HFF-Myc (cell line): ENCODE measurements at regions not wholly inside any gene's neighbourhood (a gene's known extent, or its start where the extent isn't known, plus 50 kb on each side); places are given as distances from the start of the nearest gene placed in this dataset.

ENCODE experiments used
- DNase-seq: peaks from one replicate; pipeline ENCODE4 v3.0.0-alpha.2; 2011; ENCODE audit warnings: low read depth; ENCODE audit errors: extremely low read depth
- H3K4me3 ChIP-seq: replicated peaks from 2 replicates; pipeline ENCODE4 v1.5.1; 2011; ENCODE audit warnings: low read depth, mild to moderate bottlenecking, control low read depth, low read length
- CTCF ChIP-seq: IDR thresholded peaks from 2 replicates; pipeline ENCODE4 v1.5.1; 2012; ENCODE audit warnings: mild to moderate bottlenecking, low read depth, low read length, control low read depth; ENCODE audit errors: missing control alignments

GRCh38 chr15:98439523-98439942 lies 208.8 kb upstream of the IGF1R start:
- no peak overlapping the region for H3K4me3 ChIP-seq
- no peak for DNase-seq
- no peak for TF ChIP-seq CTCF

GRCh38 chr15:98440917-98441316 lies 207.4 kb upstream of the IGF1R start:
- TF ChIP-seq CTCF: no peak
- DNase-seq: no peak
- no peak overlapping the region for H3K4me3 ChIP-seq

- no peak overlapping the region for H3K4me3 ChIP-seq
- no peak for TF ChIP-seq CTCF
- DNase-seq: no peak
Measured at GRCh38 chr15:98441599-98441998, 206.7 kb upstream of the IGF1R start.

- H3K4me3 ChIP-seq: no peak overlapping the region
- peak; percentile 88 for TF ChIP-seq CTCF
- peak; percentile 63 for DNase-seq
Measured at GRCh38 chr15:98442379-98442833, 205.9 kb upstream of the IGF1R start.

- no peak overlapping the region for H3K4me3 ChIP-seq
- DNase-seq: no peak
- no peak for TF ChIP-seq CTCF
Measured at GRCh38 chr15:98442901-98443300, 205.4 kb upstream of the IGF1R start.

- no peak for DNase-seq
- TF ChIP-seq CTCF: no peak
Measured at GRCh38 chr15:98443526-98443925, 204.8 kb upstream of the IGF1R start.

GRCh38 chr15:98444138-98444537 lies 204.2 kb upstream of the IGF1R start:
- no peak for DNase-seq
- no peak for TF ChIP-seq CTCF
- H3K4me3 ChIP-seq: no peak overlapping the region

More at GRCh38 chr15:98443526-98443925, 204.8 kb upstream of the IGF1R start:
- no peak overlapping the region for H3K4me3 ChIP-seq
